ENCODE measurements at regions not wholly inside any gene's neighbourhood (a gene's known extent, or its start where the extent isn't known, plus 50 kb on each side); places are given as distances from the start of the nearest gene placed in this dataset.

DNA sequence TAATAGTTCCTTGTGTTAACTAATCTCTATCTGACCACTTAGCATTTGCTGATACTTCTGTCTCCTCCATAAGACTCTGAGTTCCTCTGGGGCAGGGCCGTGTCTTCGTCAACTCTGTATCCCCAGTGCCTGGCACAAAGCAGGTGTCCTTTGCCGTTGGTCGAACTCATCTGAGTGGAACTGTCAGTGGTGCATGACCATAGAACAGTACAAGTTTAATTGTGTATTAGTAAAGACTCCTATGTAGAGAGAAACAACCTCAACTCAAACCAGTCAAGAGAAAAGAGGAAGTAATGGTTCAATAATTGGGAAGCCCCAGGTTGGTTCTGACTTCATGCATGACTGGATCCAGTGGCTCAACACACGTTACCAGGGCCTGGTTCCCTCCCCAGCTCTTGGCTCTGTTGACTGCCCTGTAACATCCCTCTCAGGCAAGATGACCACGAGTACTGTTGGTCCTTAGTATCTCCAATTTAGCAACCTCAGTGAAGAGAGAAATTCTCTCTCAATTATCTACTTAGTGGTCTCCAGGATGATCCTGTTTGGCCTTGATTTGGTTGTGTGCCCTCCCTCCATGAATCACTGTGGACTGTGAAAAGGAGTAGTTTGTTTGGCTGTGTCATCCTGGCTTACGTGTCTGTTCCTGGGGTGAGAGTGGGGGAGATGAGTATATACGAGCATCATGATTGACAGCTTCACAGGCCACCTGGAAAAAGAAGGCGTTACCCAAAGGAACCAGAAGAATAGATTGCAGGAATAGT is 58.5 kb upstream of the MSH6 start:
- no peak for TF ChIP-seq POLR2A (IDR thresholded peaks at IDR 0.05)
- TF ChIP-seq CTCF (IDR thresholded peaks at IDR 0.05): no peak

Data from testis (tissue), 2 donors.